K562 (cell line): ENCODE measurements at regions not wholly inside any gene's neighbourhood (a gene's known extent, or its start where the extent isn't known, plus 50 kb on each side); places are given as distances from the start of the nearest gene placed in this dataset.

Experiments
- BACH1 ChIP-seq: fragments of 200-800 bp; sonication (Bioruptor generic); IDR thresholded peaks from 2 replicates; pipeline ENCODE4 v1.6.1; 2016; ENCODE audit warnings: missing genetic modification characterization, missing compliant biosample characterization
- U2AF1 ChIP-seq: fragments of 200-400 bp; formaldehyde crosslinking; optimal IDR thresholded peaks from 2 replicates; pipeline ENCODE3; 2017; ENCODE audit warnings: mild to moderate bottlenecking, low read depth, low read length, moderate library complexity
- ZNF3 ChIP-seq: fragments of 250-450 bp; sonication (Bioruptor Pico); IDR thresholded peaks from 2 replicates; pipeline ENCODE4 v1.5.0; 2021; ENCODE audit warnings: mild to moderate bottlenecking, moderate library complexity

DNA sequence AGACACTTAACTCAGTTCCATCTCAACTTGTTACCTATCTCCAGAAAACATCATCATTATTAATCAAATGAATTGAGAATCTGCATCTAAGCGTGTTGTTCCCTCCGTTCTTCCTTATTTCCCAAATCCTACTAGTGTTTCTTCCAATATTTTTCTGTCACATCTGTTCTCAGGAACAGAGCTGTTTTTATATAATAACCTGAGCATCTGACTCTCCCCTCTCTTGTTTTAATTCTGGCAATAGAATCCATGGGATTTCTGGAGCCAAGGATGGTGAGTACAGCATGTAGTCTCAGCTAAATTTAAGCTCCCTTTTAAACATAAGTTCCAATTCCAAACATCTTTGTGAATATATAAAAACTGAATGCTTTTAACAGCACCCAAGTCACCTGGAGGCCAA, 558.3 kb downstream of the DTWD2 start:
- no peak for TF ChIP-seq U2AF1
- no peak for TF ChIP-seq BACH1 (tag)
- TF ChIP-seq ZNF3 = no peak
